ENCODE measurements at regions not wholly inside any gene's neighbourhood (a gene's known extent, or its start where the extent isn't known, plus 50 kb on each side); places are given as distances from the start of the nearest gene placed in this dataset.

- 79 to 84% methylated on average over 4 of the region's 4 CpGs for WGBS, 2 donors
- TF ChIP-seq POLR2A (IDR thresholded peaks at IDR 0.05) (no peak), CTCF (IDR thresholded peaks at IDR 0.05) (no peak), EP300 (IDR thresholded peaks at IDR 0.05) (no peak)
- H3K9me3 ChIP-seq = no peaks in the 10 kb centered on the region
Observed at GRCh38 chr3:64459711-64460110, 228.1 kb downstream of the ADAMTS9 start.

GRCh38 chr3:64457811-64458210 is 230.0 kb downstream of the ADAMTS9 start:
- Histone ChIP-seq H3K4me1 (peaks cover 0 to 5% (median 0%) of the 10 kb centered on the region in 4 donors), H3K9me3 (no peaks in the 10 kb centered on the region), H3K4me3 (no peak overlapping the region), H3K27ac (no peak overlapping the region), H3K27me3 (no peaks in the 10 kb centered on the region), H3K36me3 (no peaks in the 10 kb centered on the region)
- DNase-seq (ENCODE audit: low spot score in 2 of 2) = no peak
- 64 to 65% methylated on average over 5 of the region's 5 CpGs for WGBS, 2 donors
- TF ChIP-seq POLR2A (IDR thresholded peaks at IDR 0.05) (no peak), EP300 (IDR thresholded peaks at IDR 0.05) (no peak), CTCF (IDR thresholded peaks at IDR 0.05) (no peak)

More at GRCh38 chr3:64459711-64460110, 228.1 kb downstream of the ADAMTS9 start:
- Histone ChIP-seq H3K36me3 (no peaks in the 10 kb centered on the region), H3K27me3 (no peaks in the 10 kb centered on the region), H3K4me3 (no peak overlapping the region), H3K4me1 (peaks cover 0 to 5% (median 0%) of the 10 kb centered on the region in 4 donors), H3K27ac (no peak overlapping the region)
- no peak for DNase-seq (ENCODE audit: low spot score in 2 of 2)

- Histone ChIP-seq H3K4me3 (no peak overlapping the region), H3K9me3 (no peaks in the 10 kb centered on the region), H3K4me1 (no peaks in the 10 kb centered on the region), H3K27ac (no peak overlapping the region), H3K36me3 (no peaks in the 10 kb centered on the region), H3K27me3 (no peaks in the 10 kb centered on the region)
- WGBS, 2 donors = 26 to 47% methylated on average over 2 of the region's 2 CpGs
- no peak for DNase-seq (ENCODE audit: low spot score in 2 of 2)
- TF ChIP-seq POLR2A (IDR thresholded peaks at IDR 0.05) = no peak
- TF ChIP-seq CTCF (IDR thresholded peaks at IDR 0.05) = no peak
- no peak for TF ChIP-seq EP300 (IDR thresholded peaks at IDR 0.05)
Observed at GRCh38 chr3:64456674-64457073, 231.1 kb downstream of the ADAMTS9 start.

GRCh38 chr3:64455351-64455750 is 230.1 kb upstream of the PRICKLE2 start:
- H3K36me3 ChIP-seq = no peaks in the 10 kb centered on the region
- H3K27ac ChIP-seq = no peak overlapping the region
- no peak for DNase-seq (ENCODE audit: low spot score in 2 of 2)
- H3K27me3 ChIP-seq = no peaks in the 10 kb centered on the region
- no peak overlapping the region for H3K4me3 ChIP-seq
- peaks cover 0 to 3% (median 0%) of the 10 kb centered on the region in 4 donors for H3K4me1 ChIP-seq
- no peaks in the 10 kb centered on the region for H3K9me3 ChIP-seq
- no peak for TF ChIP-seq CTCF (IDR thresholded peaks at IDR 0.05)
- no peak for TF ChIP-seq EP300 (IDR thresholded peaks at IDR 0.05)
- TF ChIP-seq POLR2A (IDR thresholded peaks at IDR 0.05) = no peak

- DNase-seq (ENCODE audit: low spot score in 2 of 2) = no peak
- no peaks in the 10 kb centered on the region for H3K9me3 ChIP-seq
- no peaks in the 10 kb centered on the region for H3K27me3 ChIP-seq
- no peaks in the 10 kb centered on the region for H3K36me3 ChIP-seq
- no peak overlapping the region for H3K27ac ChIP-seq
- TF ChIP-seq EP300 (IDR thresholded peaks at IDR 0.05) = no peak
- TF ChIP-seq CTCF (IDR thresholded peaks at IDR 0.05) = no peak
- TF ChIP-seq POLR2A (IDR thresholded peaks at IDR 0.05) = no peak
- H3K4me1 ChIP-seq = peaks cover 0 to 3% (median 0%) of the 10 kb centered on the region in 4 donors
- no peak overlapping the region for H3K4me3 ChIP-seq
- WGBS, 2 donors = 80 to 86% methylated on average over 5 of the region's 5 CpGs
Observed at GRCh38 chr3:64454768-64455167, 229.5 kb upstream of the PRICKLE2 start.

All from tibial nerve (tissue), 4 donors.